ENCODE measurements at regions not wholly inside any gene's neighbourhood (a gene's known extent, or its start where the extent isn't known, plus 50 kb on each side); places are given as distances from the start of the nearest gene placed in this dataset.

GRCh38 chr10:69684020-69684980 is 54.3 kb downstream of the FAM241B start:
- H3K79me2 ChIP-seq (ENCODE audit: control insufficient read depth, insufficient read depth, low read length), result no peaks in the 10 kb centered on the region
- FAIRE-seq (no peak), ATAC-seq (peak; percentile 82), DNase-seq (ENCODE audit: extremely low read depth in 1 of 4, low spot score in 3 of 4) (no peak)
- 0 out of 2 replicates have a peak, but pooled peaks cover 5% of the 10 kb centered on the region for H4K20me1 ChIP-seq (replicated peaks; ENCODE audit: control insufficient read depth, insufficient read depth, low read length)
- intact Hi-C loops (cut with micrococcal nuclease), result no loop called here
- no peaks in the 10 kb centered on the region for H3K9me1 ChIP-seq (ENCODE audit: control insufficient read depth, insufficient read depth, low read length)
- H3K27ac ChIP-seq (ENCODE audit: extremely low read depth, low read depth, low read length), result no peak overlapping the region
- H2AFZ ChIP-seq (ENCODE audit: low read depth, low read length), result no peak overlapping the region
- TF ChIP-seq ZNF212 (CRISPR knock-in tag; IDR thresholded peaks at IDR 0.05) (no peak), ELF1 (tag; IDR thresholded peaks at IDR 0.05) (no peak), CEBPZ (IDR thresholded peaks at IDR 0.05; ENCODE audit: borderline replicate concordance, low read depth, low read length) (no peak), SPI1 (IDR thresholded peaks at IDR 0.05; ENCODE audit: borderline replicate concordance, low read depth, low read length) (no peak), TCF7L2 (IDR thresholded peaks at IDR 0.05; ENCODE audit: low read depth, low read length) (no peak), HNRNPUL1 (IDR thresholded peaks at IDR 0.05; ENCODE audit: low read length) (no peak), CAMTA2 (CRISPR knock-in tag; conservative IDR thresholded peaks at IDR 0.05) (no peak), TCF15 (CRISPR knock-in tag; IDR thresholded peaks at IDR 0.05) (no peak), ZNF436 (CRISPR knock-in tag; IDR thresholded peaks at IDR 0.05) (no peak), ZNF197 (CRISPR knock-in tag; IDR thresholded peaks at IDR 0.05; ENCODE audit: low read depth) (no peak), FOXA1 (IDR thresholded peaks at IDR 0.05; ENCODE audit: borderline replicate concordance) (no peak), NBN (IDR thresholded peaks at IDR 0.05; ENCODE audit: low read depth) (no peak), ZNF780A (CRISPR knock-in tag; IDR thresholded peaks at IDR 0.05) (no peak), ZC3H11A (IDR thresholded peaks at IDR 0.05; ENCODE audit: low read depth, low read length) (no peak)
- H3K4me3 ChIP-seq, result no peak overlapping the region
- in situ Hi-C loops (cut with MboI), result no loop called here
- no peaks in the 10 kb centered on the region for H3K36me3 ChIP-seq (ENCODE audit: control insufficient read depth, insufficient read depth, low read length)
- no peak overlapping the region for H3K4me2 ChIP-seq (ENCODE audit: insufficient read depth, low read length)
- BruUV-seq (replicated peaks), result no TSS peak
- ChIA-PET POLR2A (interaction anchor here (1.0 to 1.4 kb wide), 3 partner anchors 11 to 12 kb away, joined by 3 to 5 read pairs (median 4); no protein-coding TSS in a partner anchor), CTCF (ENCODE audit: low intra/inter-chr PET ratio) (no interaction called here)
- no peaks in the 10 kb centered on the region for H3K9me3 ChIP-seq (replicated peaks; ENCODE audit: control insufficient read depth, insufficient read depth, low read depth, low read length)
- WGBS (ENCODE audit: insufficient coverage, low coverage, missing lambda C conversion rate), result 1% methylated on average over 14 of the region's 17 CpGs
- H3K27me3 ChIP-seq (ENCODE audit: control insufficient read depth in 2 of 2, insufficient read depth in 2 of 2, low read length in 2 of 2), result peaks cover 12 to 70% of the 10 kb centered on the region in 2 experiments; a peak in 4 of 5 replicates
- H3K9ac ChIP-seq (ENCODE audit: insufficient read depth in 1 of 2, low read depth in 2 of 2, low read length in 2 of 2), result no peak overlapping the region
- H3K4me1 ChIP-seq (replicated peaks in 1 of 2; ENCODE audit: control insufficient read depth in 2 of 2, insufficient read depth in 2 of 2, low read length in 2 of 2), result no peaks in the 10 kb centered on the region

Measured in K562 (cell line).